GM12875 (cell line): ENCODE measurements at regions not wholly inside any gene's neighbourhood (a gene's known extent, or its start where the extent isn't known, plus 50 kb on each side); places are given as distances from the start of the nearest gene placed in this dataset.

Experiments
- H3K4me3 ChIP-seq: one replicate; pipeline ENCODE4 v1.5.1; 2011; ENCODE audit warnings: low read depth, low read length, control low read depth
- TF ChIP-seq, protein P1 (sequence below): IDR thresholded peaks from 2 replicates; pipeline ENCODE4 v1.5.1; 2011; ENCODE audit warnings: low read depth, mild to moderate bottlenecking, control low read depth, inconsistent platforms, low read length, moderate library complexity, borderline replicate concordance; ENCODE audit not compliant: insufficient read depth

- TF ChIP-seq, protein P1, sequence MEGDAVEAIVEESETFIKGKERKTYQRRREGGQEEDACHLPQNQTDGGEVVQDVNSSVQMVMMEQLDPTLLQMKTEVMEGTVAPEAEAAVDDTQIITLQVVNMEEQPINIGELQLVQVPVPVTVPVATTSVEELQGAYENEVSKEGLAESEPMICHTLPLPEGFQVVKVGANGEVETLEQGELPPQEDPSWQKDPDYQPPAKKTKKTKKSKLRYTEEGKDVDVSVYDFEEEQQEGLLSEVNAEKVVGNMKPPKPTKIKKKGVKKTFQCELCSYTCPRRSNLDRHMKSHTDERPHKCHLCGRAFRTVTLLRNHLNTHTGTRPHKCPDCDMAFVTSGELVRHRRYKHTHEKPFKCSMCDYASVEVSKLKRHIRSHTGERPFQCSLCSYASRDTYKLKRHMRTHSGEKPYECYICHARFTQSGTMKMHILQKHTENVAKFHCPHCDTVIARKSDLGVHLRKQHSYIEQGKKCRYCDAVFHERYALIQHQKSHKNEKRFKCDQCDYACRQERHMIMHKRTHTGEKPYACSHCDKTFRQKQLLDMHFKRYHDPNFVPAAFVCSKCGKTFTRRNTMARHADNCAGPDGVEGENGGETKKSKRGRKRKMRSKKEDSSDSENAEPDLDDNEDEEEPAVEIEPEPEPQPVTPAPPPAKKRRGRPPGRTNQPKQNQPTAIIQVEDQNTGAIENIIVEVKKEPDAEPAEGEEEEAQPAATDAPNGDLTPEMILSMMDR = no peak
- no peak overlapping the region for H3K4me3 ChIP-seq
Observed at GRCh38 chr14:36449903-36450302, 70.1 kb downstream of the NKX2-1 start.

- TF ChIP-seq, protein P1 = no peak
- H3K4me3 ChIP-seq = no peak overlapping the region
Observed at GRCh38 chr14:36443374-36443773, 76.7 kb downstream of the NKX2-1 start.

DNA sequence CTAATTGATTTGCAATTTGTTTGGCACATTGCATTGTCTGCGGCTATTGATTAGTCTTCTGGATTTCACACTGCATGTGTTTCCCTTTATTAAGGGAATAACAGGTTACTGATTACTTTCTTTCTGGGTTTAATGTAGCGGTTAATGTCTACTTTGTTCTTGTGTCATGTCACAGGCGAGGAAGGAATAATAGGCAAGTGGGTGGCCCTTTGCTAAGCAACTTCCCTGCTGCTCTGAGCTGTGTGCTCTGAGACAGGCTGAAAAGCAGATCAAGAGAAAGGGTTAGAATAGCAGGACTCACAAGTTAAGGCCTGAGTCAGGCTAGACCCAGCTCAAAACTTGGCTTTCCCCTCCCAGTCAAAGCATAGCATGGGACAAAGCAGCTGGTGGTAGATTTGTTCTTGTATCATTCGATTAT is 77.2 kb downstream of the NKX2-1 start:
- TF ChIP-seq, protein P1 = no peak
- H3K4me3 ChIP-seq = no peak overlapping the region

- TF ChIP-seq, protein P1 = no peak
- H3K4me3 ChIP-seq = no peak overlapping the region
Observed at GRCh38 chr14:36441283-36441682, 78.7 kb downstream of the NKX2-1 start.

DNA sequence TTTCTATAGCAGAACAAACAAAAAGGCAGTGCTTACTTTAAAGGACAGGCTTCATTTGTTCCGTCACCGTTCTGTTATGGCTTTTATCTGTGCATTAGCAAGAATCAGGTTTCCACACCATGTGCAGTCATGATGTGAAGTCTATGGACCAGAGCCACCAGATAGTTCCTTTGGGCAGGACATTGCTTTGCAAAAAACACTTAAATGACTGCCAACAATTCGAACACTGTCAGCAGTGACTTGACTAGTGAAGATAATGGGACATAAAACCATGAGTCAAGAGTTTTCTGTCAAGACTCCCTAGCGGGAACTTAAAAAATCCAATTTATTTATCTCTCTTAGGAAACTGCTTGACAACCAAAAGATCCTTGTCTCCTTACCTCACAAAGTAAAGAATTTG is 80.3 kb downstream of the NKX2-1 start:
- H3K4me3 ChIP-seq = no peak overlapping the region
- TF ChIP-seq, protein P1 = no peak

DNA sequence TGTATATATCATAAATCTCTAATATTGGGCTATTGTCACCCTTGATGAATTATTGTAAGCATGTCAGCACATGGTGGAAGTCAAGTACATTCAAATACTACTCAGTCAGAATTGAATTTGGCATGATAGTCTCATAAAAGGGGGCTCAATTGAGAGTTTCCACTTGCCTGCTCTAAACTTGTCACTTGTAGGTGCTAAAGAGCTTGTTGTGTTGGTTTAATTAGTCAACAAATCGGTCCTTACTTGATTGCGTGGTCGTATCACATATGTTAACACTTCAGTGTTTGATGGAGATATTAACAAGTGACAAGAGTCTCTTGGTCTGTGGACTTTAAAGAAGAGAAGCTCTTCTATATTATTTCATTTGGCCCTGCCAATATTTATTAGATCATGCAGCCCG is 81.1 kb downstream of the NKX2-1 start:
- TF ChIP-seq, protein P1 = no peak
- H3K4me3 ChIP-seq = no peak overlapping the region

DNA sequence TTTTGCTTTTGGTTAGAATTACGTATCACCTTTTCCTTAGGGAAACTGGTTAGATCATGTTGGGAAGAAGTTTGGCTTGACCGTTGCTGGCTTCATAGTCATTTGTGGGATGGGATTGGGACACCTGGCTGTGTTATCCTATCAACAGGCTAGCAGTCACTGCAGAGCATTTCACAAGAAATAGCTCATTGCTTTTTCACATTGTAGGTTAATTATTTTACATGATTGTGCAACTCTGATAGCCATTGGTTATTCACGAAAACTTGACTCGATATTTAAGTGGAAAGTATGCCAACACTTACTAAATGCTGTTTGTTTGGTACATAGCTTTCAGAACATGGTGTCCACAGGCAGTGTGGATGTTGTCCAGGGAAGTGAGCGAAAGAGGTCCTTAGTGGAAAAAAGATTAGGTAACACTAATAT is 89.4 kb downstream of the NKX2-1 start:
- TF ChIP-seq, protein P1 = no peak
- H3K4me3 ChIP-seq = no peak overlapping the region
